ENCODE measurements at regions not wholly inside any gene's neighbourhood (a gene's known extent, or its start where the extent isn't known, plus 50 kb on each side); places are given as distances from the start of the nearest gene placed in this dataset.

DNA sequence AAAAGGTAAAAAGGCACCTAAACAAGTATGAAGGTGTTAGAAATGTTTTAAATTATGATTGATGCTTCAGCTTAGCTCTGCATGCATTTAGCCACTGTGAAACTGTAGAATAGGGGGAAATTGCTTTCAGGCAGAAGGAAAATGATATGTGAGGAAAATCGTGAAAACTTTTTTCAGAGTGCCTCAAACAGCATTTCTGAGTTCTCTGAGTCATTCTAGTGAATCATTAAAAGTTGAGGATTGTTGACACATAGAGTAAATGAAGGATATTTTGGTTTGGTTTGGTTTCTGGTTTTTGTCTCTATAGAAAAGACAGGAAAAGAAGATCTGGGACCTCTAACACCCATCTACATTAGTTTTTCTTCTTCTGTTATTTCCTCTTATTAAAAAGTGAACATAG, 332.5 kb upstream of the TRAM1L1 start:
- no peak for DNase-seq (ENCODE audit: low read depth, low spot score)
- H3K4me3 ChIP-seq (ENCODE audit: low read length): no peak overlapping the region

DNA sequence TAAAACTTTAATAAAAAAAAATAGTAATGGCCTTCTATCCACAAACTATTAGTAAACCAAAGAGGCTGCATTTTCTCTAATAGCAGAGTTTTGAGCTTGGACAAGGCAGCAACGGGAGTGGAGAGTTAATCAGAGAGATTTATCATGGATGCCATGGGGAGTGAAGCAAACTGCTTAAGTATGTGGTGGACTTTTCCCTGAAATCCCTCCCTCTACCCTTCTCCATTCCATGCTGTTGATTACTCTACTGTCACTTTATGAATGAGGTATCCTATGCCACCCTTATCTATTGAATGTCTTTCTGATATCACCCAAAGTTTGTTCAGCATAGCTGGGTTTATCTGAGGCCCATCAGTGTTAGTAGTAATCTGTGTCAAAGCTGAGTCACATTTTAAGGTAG, 335.6 kb upstream of the TRAM1L1 start:
- DNase-seq (ENCODE audit: low read depth, low spot score): no peak
- H3K4me3 ChIP-seq (ENCODE audit: low read length): no peak overlapping the region

DNA sequence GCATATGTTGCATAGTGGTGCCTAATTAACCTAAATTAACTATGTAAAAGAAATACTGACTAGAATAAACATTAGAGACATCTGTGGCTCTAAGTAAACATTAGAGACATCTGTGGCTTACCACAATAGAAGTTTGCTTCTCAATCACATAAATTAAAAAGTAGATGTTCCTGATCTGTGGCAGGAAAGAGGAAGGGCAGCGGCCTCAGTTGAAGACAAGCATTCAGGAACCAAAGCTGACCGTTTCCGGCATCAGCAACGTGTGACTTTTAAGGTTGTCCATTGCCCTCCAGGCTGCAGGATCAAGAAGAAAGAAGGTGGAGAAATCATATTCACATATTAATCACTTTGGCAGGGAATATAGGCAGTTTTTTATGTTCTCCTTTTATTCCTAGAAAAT, 336.3 kb upstream of the TRAM1L1 start:
- DNase-seq (ENCODE audit: low read depth, low spot score): no peak

GRCh38 chr4:117422297-117422696, 336.9 kb upstream of the TRAM1L1 start:
- no peak for DNase-seq (ENCODE audit: low read depth, low spot score)

More for the DNA sequence above, 336.3 kb upstream of the TRAM1L1 start:
- H3K4me3 ChIP-seq (ENCODE audit: low read length): no peak overlapping the region

GRCh38 chr4:117425636-117426035, 340.3 kb upstream of the TRAM1L1 start:
- DNase-seq (ENCODE audit: low read depth, low spot score): no peak
- no peak overlapping the region for H3K4me3 ChIP-seq (ENCODE audit: low read length)

More at GRCh38 chr4:117422297-117422696, 336.9 kb upstream of the TRAM1L1 start:
- H3K4me3 ChIP-seq (ENCODE audit: low read length): no peak overlapping the region

- DNase-seq (ENCODE audit: low read depth, low spot score): no peak
- H3K4me3 ChIP-seq (ENCODE audit: low read length): no peak overlapping the region
Observed at GRCh38 chr4:117428536-117428935, 343.2 kb upstream of the TRAM1L1 start.

- no peak overlapping the region for H3K4me3 ChIP-seq (ENCODE audit: low read length)
- DNase-seq (ENCODE audit: low read depth, low spot score): no peak
Observed at GRCh38 chr4:117429061-117429460, 343.7 kb upstream of the TRAM1L1 start.

DNA sequence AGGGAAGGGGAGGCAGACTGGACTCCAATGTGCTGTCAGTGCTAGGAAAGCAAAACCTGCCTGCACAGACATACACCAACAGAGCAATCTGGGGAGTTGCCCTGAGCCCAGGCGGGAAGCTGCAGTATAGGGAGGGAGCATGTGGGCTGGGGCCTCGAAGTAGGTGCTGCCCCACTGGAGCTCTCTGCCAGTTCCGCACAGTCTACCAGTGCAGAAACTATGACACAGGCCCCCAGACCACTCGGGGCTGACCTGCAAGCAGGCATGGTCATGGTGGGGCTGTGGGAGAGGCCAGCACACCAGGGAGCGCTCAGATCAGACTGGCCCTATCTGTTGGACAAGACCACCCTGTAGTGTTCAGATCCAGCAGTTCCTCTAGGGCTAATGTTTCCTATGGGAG, 344.1 kb upstream of the TRAM1L1 start:
- DNase-seq (ENCODE audit: low read depth, low spot score): no peak
- no peak overlapping the region for H3K4me3 ChIP-seq (ENCODE audit: low read length)

GRCh38 chr4:117434424-117434823, 349.0 kb upstream of the TRAM1L1 start:
- H3K4me3 ChIP-seq (ENCODE audit: low read length): no peak overlapping the region
- no peak for DNase-seq (ENCODE audit: low read depth, low spot score)

- H3K4me3 ChIP-seq (ENCODE audit: low read length): no peak overlapping the region
- DNase-seq (ENCODE audit: low read depth, low spot score): peak; percentile 52
Observed at GRCh38 chr4:117447925-117448324, 362.5 kb upstream of the TRAM1L1 start.

GRCh38 chr4:117455088-117455487, 369.7 kb upstream of the TRAM1L1 start:
- H3K4me3 ChIP-seq (ENCODE audit: low read length): no peak overlapping the region
- DNase-seq (ENCODE audit: low read depth, low spot score): no peak

- DNase-seq (ENCODE audit: low read depth, low spot score): no peak
- H3K4me3 ChIP-seq (ENCODE audit: low read length): no peak overlapping the region
Observed at GRCh38 chr4:117466388-117466787, 381.0 kb upstream of the TRAM1L1 start.

DNA sequence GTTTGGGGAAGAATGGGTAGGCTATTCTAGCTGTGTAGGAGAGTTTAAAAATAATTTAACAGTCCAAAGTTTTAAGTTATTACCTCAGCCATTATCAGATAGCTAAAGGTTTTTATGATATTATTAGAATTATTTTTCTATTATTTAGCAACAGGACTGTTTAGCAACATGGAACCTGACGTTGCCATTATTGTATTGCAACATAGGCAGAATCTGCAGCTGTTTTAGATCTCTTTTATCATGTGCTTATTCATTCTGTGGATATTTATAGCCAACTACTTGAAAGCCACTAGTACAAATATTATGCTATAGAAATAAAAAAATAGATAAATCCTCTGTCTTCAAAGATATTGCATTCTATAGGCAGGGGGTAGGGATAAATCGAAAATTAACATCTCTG, 382.0 kb upstream of the TRAM1L1 start:
- no peak overlapping the region for H3K4me3 ChIP-seq (ENCODE audit: low read length)
- DNase-seq (ENCODE audit: low read depth, low spot score): no peak

DNA sequence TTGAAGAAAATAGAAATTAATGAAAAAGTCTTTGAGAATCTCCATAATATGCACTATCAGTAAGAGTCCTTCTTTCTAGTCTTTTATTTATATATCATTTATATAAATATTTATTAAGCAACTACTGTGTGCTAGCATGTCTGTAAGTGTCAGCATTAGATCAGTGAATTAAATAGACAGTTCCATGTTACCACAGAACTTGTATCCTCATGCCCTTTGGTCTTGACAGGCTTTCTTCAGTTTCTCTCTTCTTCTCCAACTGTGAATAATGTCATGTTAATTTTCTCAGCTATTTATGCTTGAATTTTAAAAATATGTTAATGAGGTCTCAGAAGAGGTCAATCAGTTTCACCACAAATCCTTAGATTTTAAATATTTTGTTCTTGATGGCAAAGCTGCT, 389.6 kb upstream of the TRAM1L1 start:
- DNase-seq (ENCODE audit: low read depth, low spot score): no peak
- H3K4me3 ChIP-seq (ENCODE audit: low read length): no peak overlapping the region

GRCh38 chr4:117477925-117478324, 392.5 kb upstream of the TRAM1L1 start:
- DNase-seq (ENCODE audit: low read depth, low spot score): no peak
- no peak overlapping the region for H3K4me3 ChIP-seq (ENCODE audit: low read length)

DNA sequence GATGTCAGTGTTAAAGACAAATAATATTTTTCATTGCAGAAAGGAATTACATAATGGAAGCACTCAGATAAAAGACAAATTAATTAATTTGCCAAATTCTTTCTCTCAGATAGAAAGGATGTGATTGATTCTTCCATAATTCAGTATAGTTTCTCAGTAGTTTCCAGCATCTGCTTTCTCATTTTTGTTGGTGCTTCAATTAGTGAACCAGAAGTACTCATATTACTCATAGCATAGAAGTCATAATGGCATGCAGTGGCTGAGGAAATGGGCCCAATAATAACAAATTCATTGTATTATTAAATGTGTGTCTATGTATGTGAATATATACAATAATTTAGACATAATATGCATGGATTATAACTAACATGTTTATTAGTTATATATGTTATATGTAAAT, 393.3 kb upstream of the TRAM1L1 start:
- no peak overlapping the region for H3K4me3 ChIP-seq (ENCODE audit: low read length)
- no peak for DNase-seq (ENCODE audit: low read depth, low spot score)

DNA sequence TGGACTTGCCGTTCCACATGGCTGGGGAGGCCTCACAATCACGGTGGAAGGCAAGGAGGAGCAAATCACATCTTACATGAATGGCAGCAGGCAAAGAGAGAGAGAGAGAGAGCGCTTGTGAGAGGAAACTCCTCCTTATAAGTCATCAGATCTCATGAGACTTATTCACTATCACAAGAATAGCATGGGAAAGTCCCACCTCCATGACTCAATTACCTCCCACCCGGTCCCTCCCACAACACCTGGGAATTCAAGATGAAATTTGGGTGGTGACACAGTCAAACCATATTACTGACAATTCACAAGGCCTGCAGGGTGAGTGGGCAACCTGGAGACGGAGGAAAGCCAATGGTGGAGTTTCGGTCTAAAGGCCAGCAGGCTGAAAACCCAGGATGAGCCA, 394.3 kb upstream of the TRAM1L1 start:
- no peak for DNase-seq (ENCODE audit: low read depth, low spot score)

GRCh38 chr4:117481742-117482141, 396.4 kb upstream of the TRAM1L1 start:
- DNase-seq (ENCODE audit: low read depth, low spot score): no peak

More for the DNA sequence above, 394.3 kb upstream of the TRAM1L1 start:
- no peak overlapping the region for H3K4me3 ChIP-seq (ENCODE audit: low read length)

GRCh38 chr4:117488692-117489091, 403.3 kb upstream of the TRAM1L1 start:
- no peak for DNase-seq (ENCODE audit: low read depth, low spot score)
- H3K4me3 ChIP-seq (ENCODE audit: low read length): no peak overlapping the region

More at GRCh38 chr4:117481742-117482141, 396.4 kb upstream of the TRAM1L1 start:
- no peak overlapping the region for H3K4me3 ChIP-seq (ENCODE audit: low read length)

DNA sequence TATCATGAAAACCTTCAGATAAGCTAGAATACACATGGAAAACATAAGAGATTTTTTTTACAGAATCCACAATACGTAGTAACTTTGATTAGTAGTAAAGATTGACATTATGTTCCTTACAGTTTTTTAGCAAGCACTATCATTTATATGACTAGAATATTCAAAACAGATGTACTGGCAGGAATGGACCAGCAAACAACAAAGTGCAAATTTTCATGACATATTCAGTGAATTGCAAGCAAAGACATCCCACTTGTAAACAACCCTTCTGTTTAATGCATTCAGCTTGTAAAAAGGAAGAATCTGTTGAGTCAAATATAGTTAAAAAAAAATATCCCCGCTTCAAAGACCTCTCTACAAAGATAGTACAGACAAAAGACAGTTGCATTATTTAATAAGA, 403.7 kb upstream of the TRAM1L1 start:
- H3K4me3 ChIP-seq (ENCODE audit: low read length): no peak overlapping the region
- no peak for DNase-seq (ENCODE audit: low read depth, low spot score)

DNA sequence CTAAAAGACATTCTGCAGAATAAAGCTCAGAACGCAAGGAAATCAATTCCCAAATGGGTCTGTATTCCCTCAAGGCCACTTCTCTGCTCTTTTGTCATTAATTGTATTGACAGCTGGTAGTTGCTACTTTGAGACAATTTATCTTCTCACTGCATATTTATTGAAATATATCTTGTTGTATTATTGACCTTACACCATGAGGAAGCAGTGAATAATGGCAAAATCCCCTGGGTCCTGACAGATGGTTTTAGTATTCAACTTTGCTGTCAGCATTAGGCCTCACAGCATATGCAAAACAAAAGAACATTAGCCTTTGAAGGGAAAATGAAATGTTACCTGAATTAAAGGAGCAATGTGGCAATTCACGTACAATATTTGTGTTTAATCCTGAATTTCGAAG, 406.1 kb upstream of the TRAM1L1 start:
- DNase-seq (ENCODE audit: low read depth, low spot score): no peak
- no peak overlapping the region for H3K4me3 ChIP-seq (ENCODE audit: low read length)

DNA sequence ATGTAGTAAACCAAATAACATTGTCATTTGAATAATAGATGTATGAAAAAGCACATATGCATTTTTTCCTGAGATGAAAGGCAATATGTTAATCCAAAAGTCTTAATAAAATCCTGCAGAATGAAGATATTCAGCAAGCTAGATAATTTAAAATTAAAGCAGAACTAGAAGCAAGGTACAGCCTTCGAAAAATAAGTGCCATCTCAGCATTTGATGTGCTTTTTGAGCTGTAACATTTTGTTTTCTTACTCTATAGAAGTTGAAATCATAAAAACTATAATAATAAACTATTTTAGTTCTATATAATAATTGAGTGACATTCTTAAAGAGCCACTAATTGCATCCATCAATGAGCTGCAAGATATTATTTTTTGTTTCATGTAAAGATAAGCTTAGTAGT, 410.4 kb upstream of the TRAM1L1 start:
- H3K4me3 ChIP-seq (ENCODE audit: low read length): no peak overlapping the region
- DNase-seq (ENCODE audit: low read depth, low spot score): no peak
